ENCODE measurements at regions not wholly inside any gene's neighbourhood (a gene's known extent, or its start where the extent isn't known, plus 50 kb on each side); places are given as distances from the start of the nearest gene placed in this dataset.
"Not testable (repeated sequence)": the region's sequence is repeated elsewhere in the genome, so short reads cannot be mapped to it uniquely, and the experiment has no call there.

GRCh38 chr2:176795823-176796222, 416.8 kb upstream of the HNRNPA3 start:
- DNase-seq (ENCODE audit: low spot score in 2 of 2), result no peak
- Histone ChIP-seq H3K9me3 (no peaks in the 10 kb centered on the region), H3K4me1 (no peaks in the 10 kb centered on the region), H3K27me3 (ENCODE audit: low read depth) (no peaks in the 10 kb centered on the region), H3K4me3 (no peak overlapping the region), H3K36me3 (replicated peaks) (no peaks in the 10 kb centered on the region)
- in situ Hi-C loops (cut with MboI; ENCODE audit: low sequenced_read_pairs), result no loop called here

GRCh38 chr2:176796677-176797076, 415.9 kb upstream of the HNRNPA3 start:
- H3K9me3 ChIP-seq; H3K36me3 ChIP-seq (replicated peaks); in situ Hi-C loops (cut with MboI; ENCODE audit: low sequenced_read_pairs); H3K4me1 ChIP-seq; H3K4me3 ChIP-seq; H3K27me3 ChIP-seq (ENCODE audit: low read depth): not testable (repeated sequence)
- DNase-seq (ENCODE audit: low spot score in 2 of 2), result peak in 1 of 2 experiments; percentile 60

- DNase-seq (ENCODE audit: low spot score in 2 of 2), result no peak
- Histone ChIP-seq H3K36me3 (replicated peaks) (no peaks in the 10 kb centered on the region), H3K4me3 (no peak overlapping the region), H3K4me1 (no peaks in the 10 kb centered on the region), H3K27me3 (ENCODE audit: low read depth) (no peaks in the 10 kb centered on the region), H3K9me3 (no peaks in the 10 kb centered on the region)
- in situ Hi-C loops (cut with MboI; ENCODE audit: low sequenced_read_pairs), result no loop called here
Measured at GRCh38 chr2:176804392-176804791, 408.2 kb upstream of the HNRNPA3 start.

- in situ Hi-C loops (cut with MboI; ENCODE audit: low sequenced_read_pairs), result no loop called here
- H3K36me3 ChIP-seq (replicated peaks), result no peaks in the 10 kb centered on the region
- H3K9me3 ChIP-seq, result no peaks in the 10 kb centered on the region
- no peaks in the 10 kb centered on the region for H3K27me3 ChIP-seq (ENCODE audit: low read depth)
- DNase-seq (ENCODE audit: low spot score in 2 of 2), result no peak
- H3K4me3 ChIP-seq, result no peak overlapping the region
- H3K4me1 ChIP-seq, result no peaks in the 10 kb centered on the region
Measured at GRCh38 chr2:176805345-176805744, 407.2 kb upstream of the HNRNPA3 start.

GRCh38 chr2:176812246-176812775, 400.3 kb upstream of the HNRNPA3 start:
- in situ Hi-C loops (cut with MboI; ENCODE audit: low sequenced_read_pairs), result loop anchor here (10.0 kb wide), 2 partner anchors 332 to 688 kb away; partner anchors contain the start of genes HOXD8 and HOXD9
- H3K4me1 ChIP-seq, result peaks cover 3% of the 10 kb centered on the region

GRCh38 chr2:176813156-176813555, 399.4 kb upstream of the HNRNPA3 start:
- Histone ChIP-seq H3K4me3 (no peak overlapping the region), H3K27me3 (ENCODE audit: low read depth) (no peaks in the 10 kb centered on the region), H3K36me3 (replicated peaks) (no peaks in the 10 kb centered on the region), H3K4me1 (peaks cover 10% of the 10 kb centered on the region), H3K9me3 (0 out of 2 replicates have a peak, but pooled peaks cover 2% of the 10 kb centered on the region)
- in situ Hi-C loops (cut with MboI; ENCODE audit: low sequenced_read_pairs), result loop anchor here (10.0 kb wide), 2 partner anchors 332 to 688 kb away; partner anchors contain the start of genes HOXD8 and HOXD9
- no peak for DNase-seq (ENCODE audit: low spot score in 2 of 2)

More at GRCh38 chr2:176812246-176812775, 400.3 kb upstream of the HNRNPA3 start:
- no peaks in the 10 kb centered on the region for H3K36me3 ChIP-seq (replicated peaks)
- H3K27me3 ChIP-seq (ENCODE audit: low read depth), result no peaks in the 10 kb centered on the region
- no peak overlapping the region for H3K4me3 ChIP-seq
- DNase-seq (ENCODE audit: low spot score in 2 of 2), result peak; percentile 41 to 71
- 0 out of 2 replicates have a peak, but pooled peaks cover 2% of the 10 kb centered on the region for H3K9me3 ChIP-seq

GRCh38 chr2:176813621-176814049, 399.0 kb upstream of the HNRNPA3 start:
- in situ Hi-C loops (cut with MboI; ENCODE audit: low sequenced_read_pairs), result loop anchor here (10.0 kb wide), 2 partner anchors 331 to 689 kb away; partner anchors contain the start of genes HOXD8 and HOXD9
- DNase-seq (ENCODE audit: low spot score in 2 of 2), result no peak

GRCh38 chr2:176814274-176814673, 398.3 kb upstream of the HNRNPA3 start:
- H3K4me3 ChIP-seq, result no peak overlapping the region
- no peak for DNase-seq (ENCODE audit: low spot score in 2 of 2)

More at GRCh38 chr2:176813621-176814049, 399.0 kb upstream of the HNRNPA3 start:
- Histone ChIP-seq H3K4me1 (peaks cover 12% of the 10 kb centered on the region), H3K27me3 (ENCODE audit: low read depth) (no peaks in the 10 kb centered on the region), H3K36me3 (replicated peaks) (no peaks in the 10 kb centered on the region), H3K9me3 (0 out of 2 replicates have a peak, but pooled peaks cover 2% of the 10 kb centered on the region), H3K4me3 (no peak overlapping the region)

GRCh38 chr2:176814740-176815367, 397.7 kb upstream of the HNRNPA3 start:
- 0 out of 2 replicates have a peak, but pooled peaks cover 2% of the 10 kb centered on the region for H3K9me3 ChIP-seq
- in situ Hi-C loops (cut with MboI; ENCODE audit: low sequenced_read_pairs), result loop anchor here (10.0 kb wide), 2 partner anchors 330 to 690 kb away; partner anchors contain the start of genes HOXD8 and HOXD9
- H3K27me3 ChIP-seq (ENCODE audit: low read depth), result no peaks in the 10 kb centered on the region
- H3K36me3 ChIP-seq (replicated peaks), result no peaks in the 10 kb centered on the region
- H3K4me1 ChIP-seq, result peaks cover 22% of the 10 kb centered on the region
- no peak overlapping the region for H3K4me3 ChIP-seq
- peak in 1 of 2 experiments; percentile 64 for DNase-seq (ENCODE audit: low spot score in 2 of 2)

More at GRCh38 chr2:176814274-176814673, 398.3 kb upstream of the HNRNPA3 start:
- Histone ChIP-seq H3K9me3 (0 out of 2 replicates have a peak, but pooled peaks cover 2% of the 10 kb centered on the region), H3K4me1 (peaks cover 18% of the 10 kb centered on the region), H3K27me3 (ENCODE audit: low read depth) (no peaks in the 10 kb centered on the region), H3K36me3 (replicated peaks) (no peaks in the 10 kb centered on the region)
- in situ Hi-C loops (cut with MboI; ENCODE audit: low sequenced_read_pairs), result loop anchor here (10.0 kb wide), 2 partner anchors 331 to 689 kb away; partner anchors contain the start of genes HOXD8 and HOXD9

- DNase-seq (ENCODE audit: low spot score in 2 of 2), result no peak
- in situ Hi-C loops (cut with MboI; ENCODE audit: low sequenced_read_pairs), result loop anchor here (10.0 kb wide), 2 partner anchors 328 to 692 kb away; partner anchors contain the start of genes HOXD8 and HOXD9
- Histone ChIP-seq H3K36me3 (replicated peaks) (no peaks in the 10 kb centered on the region), H3K4me1 (peaks cover 19% of the 10 kb centered on the region), H3K4me3 (no peak overlapping the region), H3K9me3 (no peaks in the 10 kb centered on the region), H3K27me3 (ENCODE audit: low read depth) (no peaks in the 10 kb centered on the region)
Measured at GRCh38 chr2:176817061-176817565, 395.5 kb upstream of the HNRNPA3 start.

- H3K27me3 ChIP-seq (ENCODE audit: low read depth), result no peaks in the 10 kb centered on the region
- DNase-seq (ENCODE audit: low spot score in 2 of 2), result peak in 1 of 2 experiments; percentile 56
- H3K36me3 ChIP-seq (replicated peaks), result no peaks in the 10 kb centered on the region
- no peaks in the 10 kb centered on the region for H3K9me3 ChIP-seq
- peaks cover 18% of the 10 kb centered on the region for H3K4me1 ChIP-seq
- no peak overlapping the region for H3K4me3 ChIP-seq
- in situ Hi-C loops (cut with MboI; ENCODE audit: low sequenced_read_pairs), result loop anchor here (10.0 kb wide), 2 partner anchors 327 to 693 kb away; partner anchors contain the start of genes HOXD8 and HOXD9
Measured at GRCh38 chr2:176818076-176818475, 394.5 kb upstream of the HNRNPA3 start.

GRCh38 chr2:176818617-176819016, 394.0 kb upstream of the HNRNPA3 start:
- H3K9me3 ChIP-seq, result no peaks in the 10 kb centered on the region
- DNase-seq (ENCODE audit: low spot score in 2 of 2), result peak in 1 of 2 experiments; percentile 65
- in situ Hi-C loops (cut with MboI; ENCODE audit: low sequenced_read_pairs), result loop anchor here (10.0 kb wide), 2 partner anchors 326 to 694 kb away; partner anchors contain the start of genes HOXD8 and HOXD9
- H3K36me3 ChIP-seq (replicated peaks), result no peaks in the 10 kb centered on the region
- H3K27me3 ChIP-seq (ENCODE audit: low read depth), result no peaks in the 10 kb centered on the region
- no peak overlapping the region for H3K4me3 ChIP-seq
- H3K4me1 ChIP-seq, result peaks cover 18% of the 10 kb centered on the region

- H3K36me3 ChIP-seq (replicated peaks), result no peaks in the 10 kb centered on the region
- in situ Hi-C loops (cut with MboI; ENCODE audit: low sequenced_read_pairs), result loop anchor here (10.0 kb wide), 2 partner anchors 325 to 695 kb away; partner anchors contain the start of genes HOXD8 and HOXD9
Measured at GRCh38 chr2:176819306-176819705, 393.3 kb upstream of the HNRNPA3 start.

More at GRCh38 chr2:176819306-176819705, 393.3 kb upstream of the HNRNPA3 start:
- Histone ChIP-seq H3K9me3 (no peaks in the 10 kb centered on the region), H3K4me3 (no peak overlapping the region), H3K4me1 (peaks cover 18% of the 10 kb centered on the region), H3K27me3 (ENCODE audit: low read depth) (peaks cover 2% of the 10 kb centered on the region; the same call in 1 of the 2 replicates)
- no peak for DNase-seq (ENCODE audit: low spot score in 2 of 2)

Data from HAP-1 (cell line).